HUES6 (cell line): ENCODE measurements at regions not wholly inside any gene's neighbourhood (a gene's known extent, or its start where the extent isn't known, plus 50 kb on each side); places are given as distances from the start of the nearest gene placed in this dataset.
A peak's percentile ranks its signal among the peaks of the same experiment; 100 is the strongest.
"Not testable (repeated sequence)": the region's sequence is repeated elsewhere in the genome, so short reads cannot be mapped to it uniquely, and the experiment has no call there.

Experiments used
- H3K27ac ChIP-seq: 2 replicates; pipeline ENCODE4 v1.7.0; 2013; ENCODE audit warnings: low read depth, mild to moderate bottlenecking, low read length, inconsistent platforms
- H3K27me3 ChIP-seq: 2 replicates; pipeline ENCODE4 v1.6.1; 2013; ENCODE audit warnings: low read length; ENCODE audit not compliant: control insufficient read depth, insufficient read depth
- H3K36me3 ChIP-seq: 2 replicates; pipeline ENCODE4 v1.6.1; 2013; ENCODE audit warnings: low read length; ENCODE audit not compliant: control insufficient read depth, insufficient read depth
- H3K4me1 ChIP-seq: 2 replicates; pipeline ENCODE4 v1.6.1; 2013; ENCODE audit warnings: low read length; ENCODE audit not compliant: control insufficient read depth, insufficient read depth
- H3K4me3 ChIP-seq: 2 replicates; pipeline ENCODE4 v1.5.1; 2013; ENCODE audit warnings: low read depth, low read length
- H3K9ac ChIP-seq: one replicate; pipeline ENCODE4 v1.6.1; 2013; ENCODE audit warnings: mild to moderate bottlenecking, low read length
- H3K9me3 ChIP-seq: 2 replicates; pipeline ENCODE4 v1.6.1; 2013; ENCODE audit warnings: low read depth, low read length; ENCODE audit not compliant: control insufficient read depth, insufficient read depth

- Histone ChIP-seq H3K36me3 (no peaks in the 10 kb centered on the region), H3K4me1 (no peaks in the 10 kb centered on the region), H3K9ac (no peak overlapping the region), H3K4me3 (no peak overlapping the region), H3K27me3 (no peaks in the 10 kb centered on the region), H3K9me3 (no peaks in the 10 kb centered on the region), H3K27ac (no peak overlapping the region)
These were observed 150.9 kb downstream of the GALR1 start for GRCh38 chr18:77400561-77400960.

GRCh38 chr18:77401173-77401572 lies 151.5 kb downstream of the GALR1 start:
- no peak overlapping the region for H3K27ac ChIP-seq
- H3K9me3 ChIP-seq, result no peaks in the 10 kb centered on the region
- H3K4me3 ChIP-seq, result no peak overlapping the region
- H3K27me3 ChIP-seq, result no peaks in the 10 kb centered on the region
- no peaks in the 10 kb centered on the region for H3K4me1 ChIP-seq
- no peak overlapping the region for H3K9ac ChIP-seq
- H3K36me3 ChIP-seq, result no peaks in the 10 kb centered on the region

- Histone ChIP-seq H3K27ac (no peak overlapping the region), H3K4me1 (no peaks in the 10 kb centered on the region), H3K4me3 (no peak overlapping the region), H3K9ac (no peak overlapping the region), H3K36me3 (no peaks in the 10 kb centered on the region), H3K9me3 (no peaks in the 10 kb centered on the region), H3K27me3 (no peaks in the 10 kb centered on the region)
These were observed 154.4 kb downstream of the GALR1 start for GRCh38 chr18:77403969-77404535.

GRCh38 chr18:77405096-77405495 lies 155.4 kb downstream of the GALR1 start:
- Histone ChIP-seq H3K4me3 (no peak overlapping the region), H3K4me1 (no peaks in the 10 kb centered on the region), H3K36me3 (no peaks in the 10 kb centered on the region), H3K27ac (no peak overlapping the region), H3K9ac (no peak overlapping the region), H3K27me3 (no peaks in the 10 kb centered on the region), H3K9me3 (no peaks in the 10 kb centered on the region)

GRCh38 chr18:77407733-77408132 lies 158.1 kb downstream of the GALR1 start:
- no peak overlapping the region for H3K27ac ChIP-seq
- H3K36me3 ChIP-seq, result no peaks in the 10 kb centered on the region
- no peak overlapping the region for H3K9ac ChIP-seq
- no peak overlapping the region for H3K4me3 ChIP-seq
- H3K4me1 ChIP-seq, result no peaks in the 10 kb centered on the region
- no peaks in the 10 kb centered on the region for H3K27me3 ChIP-seq
- no peaks in the 10 kb centered on the region for H3K9me3 ChIP-seq

GRCh38 chr18:77421546-77421945 lies 171.9 kb downstream of the GALR1 start:
- H3K4me1 ChIP-seq, H3K9me3 ChIP-seq, H3K27me3 ChIP-seq, H3K36me3 ChIP-seq: not testable (repeated sequence)
- peak overlapping the region; percentile 23; the same call in 1 of the 2 replicates for H3K27ac ChIP-seq
- peak overlapping the region; percentile 62 for H3K4me3 ChIP-seq
- peak overlapping the region; percentile 81 for H3K9ac ChIP-seq

- no peaks in the 10 kb centered on the region for H3K9me3 ChIP-seq
- no peak overlapping the region for H3K9ac ChIP-seq
- no peaks in the 10 kb centered on the region for H3K27me3 ChIP-seq
- H3K4me3 ChIP-seq, result no peak overlapping the region
- peaks cover 3% of the 10 kb centered on the region; the same call in 1 of the 2 replicates for H3K4me1 ChIP-seq
- no peaks in the 10 kb centered on the region for H3K36me3 ChIP-seq
- H3K27ac ChIP-seq, result no peak overlapping the region
These were observed 173.6 kb downstream of the GALR1 start for GRCh38 chr18:77422974-77423867.

- Histone ChIP-seq H3K9ac (no peak overlapping the region), H3K36me3 (no peaks in the 10 kb centered on the region), H3K9me3 (no peaks in the 10 kb centered on the region), H3K4me1 (peaks cover 5% of the 10 kb centered on the region; the same call in 1 of the 2 replicates), H3K27me3 (no peaks in the 10 kb centered on the region), H3K27ac (no peak overlapping the region), H3K4me3 (no peak overlapping the region)
These were observed 183.4 kb downstream of the GALR1 start for GRCh38 chr18:77433076-77433475.

- no peaks in the 10 kb centered on the region for H3K27me3 ChIP-seq
- H3K9me3 ChIP-seq, result no peaks in the 10 kb centered on the region
- H3K4me3 ChIP-seq, result no peak overlapping the region
- no peak overlapping the region for H3K27ac ChIP-seq
- no peak overlapping the region for H3K9ac ChIP-seq
- H3K4me1 ChIP-seq, result no peaks in the 10 kb centered on the region
- H3K36me3 ChIP-seq, result no peaks in the 10 kb centered on the region
These were observed 190.2 kb downstream of the GALR1 start for GRCh38 chr18:77439888-77440287.

GRCh38 chr18:77442393-77442792 lies 192.7 kb downstream of the GALR1 start:
- Histone ChIP-seq H3K36me3 (no peaks in the 10 kb centered on the region), H3K9me3 (no peaks in the 10 kb centered on the region), H3K27me3 (no peaks in the 10 kb centered on the region), H3K4me1 (no peaks in the 10 kb centered on the region), H3K27ac (no peak overlapping the region), H3K9ac (no peak overlapping the region), H3K4me3 (no peak overlapping the region)

- no peaks in the 10 kb centered on the region for H3K27me3 ChIP-seq
These were observed 194.7 kb downstream of the GALR1 start for GRCh38 chr18:77444385-77444784.

More at GRCh38 chr18:77444385-77444784, 194.7 kb downstream of the GALR1 start:
- Histone ChIP-seq H3K27ac (no peak overlapping the region), H3K36me3 (no peaks in the 10 kb centered on the region), H3K4me3 (no peak overlapping the region), H3K4me1 (no peaks in the 10 kb centered on the region), H3K9me3 (no peaks in the 10 kb centered on the region), H3K9ac (no peak overlapping the region)
